ENCODE measurements at regions not wholly inside any gene's neighbourhood (a gene's known extent, or its start where the extent isn't known, plus 50 kb on each side); places are given as distances from the start of the nearest gene placed in this dataset.

- H3K36me3 ChIP-seq = no peaks in the 10 kb centered on the region
- H3K27me3 ChIP-seq = no peaks in the 10 kb centered on the region
- TF ChIP-seq, protein P1, sequence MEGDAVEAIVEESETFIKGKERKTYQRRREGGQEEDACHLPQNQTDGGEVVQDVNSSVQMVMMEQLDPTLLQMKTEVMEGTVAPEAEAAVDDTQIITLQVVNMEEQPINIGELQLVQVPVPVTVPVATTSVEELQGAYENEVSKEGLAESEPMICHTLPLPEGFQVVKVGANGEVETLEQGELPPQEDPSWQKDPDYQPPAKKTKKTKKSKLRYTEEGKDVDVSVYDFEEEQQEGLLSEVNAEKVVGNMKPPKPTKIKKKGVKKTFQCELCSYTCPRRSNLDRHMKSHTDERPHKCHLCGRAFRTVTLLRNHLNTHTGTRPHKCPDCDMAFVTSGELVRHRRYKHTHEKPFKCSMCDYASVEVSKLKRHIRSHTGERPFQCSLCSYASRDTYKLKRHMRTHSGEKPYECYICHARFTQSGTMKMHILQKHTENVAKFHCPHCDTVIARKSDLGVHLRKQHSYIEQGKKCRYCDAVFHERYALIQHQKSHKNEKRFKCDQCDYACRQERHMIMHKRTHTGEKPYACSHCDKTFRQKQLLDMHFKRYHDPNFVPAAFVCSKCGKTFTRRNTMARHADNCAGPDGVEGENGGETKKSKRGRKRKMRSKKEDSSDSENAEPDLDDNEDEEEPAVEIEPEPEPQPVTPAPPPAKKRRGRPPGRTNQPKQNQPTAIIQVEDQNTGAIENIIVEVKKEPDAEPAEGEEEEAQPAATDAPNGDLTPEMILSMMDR (IDR thresholded peaks at IDR 0.05) = no peak
- no peaks in the 10 kb centered on the region for H3K9me3 ChIP-seq
- DNase-seq = no peak
- H3K4me3 ChIP-seq = no peak overlapping the region
- intact Hi-C loops (cut with DNase I) = no loop called here
- WGBS, 2 donors = 55 to 68% methylated on average over 4 of the region's 4 CpGs
- no peak for ATAC-seq
- no peaks in the 10 kb centered on the region for H3K4me1 ChIP-seq
- H3K27ac ChIP-seq = no peak overlapping the region
Observed at GRCh38 chr5:103706939-103707682, 144.5 kb upstream of the NUDT12 start.

DNA sequence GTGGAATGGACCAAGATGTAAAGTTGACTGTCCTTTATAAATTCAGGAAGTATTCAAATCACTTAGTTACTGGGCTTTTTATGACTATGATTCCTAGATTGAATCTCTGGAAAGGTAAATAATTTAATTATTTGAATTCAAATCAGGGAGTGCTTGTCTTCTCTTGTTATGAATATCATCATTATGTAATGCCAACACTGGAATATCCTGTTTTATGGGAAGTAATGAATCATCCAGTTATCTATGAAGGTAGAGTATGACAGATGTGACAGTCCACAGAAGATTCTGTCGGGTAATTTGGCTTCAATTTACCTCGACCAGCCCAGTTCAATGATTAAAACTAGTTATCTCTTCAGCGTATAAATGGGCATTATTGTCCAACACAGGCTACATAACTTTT is 141.0 kb upstream of the NUDT12 start:
- WGBS, 2 donors = 37 to 57% methylated on average over 3 of the region's 3 CpGs
- H3K4me1 ChIP-seq = no peaks in the 10 kb centered on the region
- TF ChIP-seq, protein P1 (IDR thresholded peaks at IDR 0.05) = no peak
- ATAC-seq = no peak
- H3K27me3 ChIP-seq = no peaks in the 10 kb centered on the region
- DNase-seq = no peak
- no peak overlapping the region for H3K4me3 ChIP-seq
- H3K36me3 ChIP-seq = no peaks in the 10 kb centered on the region
- intact Hi-C loops (cut with DNase I) = no loop called here
- H3K27ac ChIP-seq = no peak overlapping the region
- peaks cover 0 to 5% (median 0%) of the 10 kb centered on the region in 11 donors for H3K9me3 ChIP-seq

GRCh38 chr5:103693517-103693916 is 130.9 kb upstream of the NUDT12 start:
- TF ChIP-seq, protein P1 (IDR thresholded peaks at IDR 0.05) = no peak
- Histone ChIP-seq H3K4me3 (no peak overlapping the region), H3K9me3 (no peaks in the 10 kb centered on the region), H3K36me3 (no peaks in the 10 kb centered on the region), H3K27me3 (no peaks in the 10 kb centered on the region), H3K4me1 (no peaks in the 10 kb centered on the region), H3K27ac (no peak overlapping the region)
- intact Hi-C loops (cut with DNase I) = no loop called here
- DNase-seq (no peak), ATAC-seq (no peak)
- 50 to 54% methylated on average over 2 of the region's 2 CpGs for WGBS, 2 donors

GRCh38 chr5:103690676-103691075 is 128.1 kb upstream of the NUDT12 start:
- TF ChIP-seq, protein P1 (IDR thresholded peaks at IDR 0.05) = no peak
- WGBS, 2 donors = 58 to 70% methylated on average over 1 of the region's 1 CpG
- Histone ChIP-seq H3K4me1 (no peaks in the 10 kb centered on the region), H3K4me3 (no peak overlapping the region), H3K36me3 (no peaks in the 10 kb centered on the region), H3K27me3 (no peaks in the 10 kb centered on the region), H3K27ac (no peak overlapping the region), H3K9me3 (no peaks in the 10 kb centered on the region)
- no peak for DNase-seq
- intact Hi-C loops (cut with DNase I) = no loop called here
- no peak for ATAC-seq
